Middle frontal gyrus (tissue), 1 donor: ENCODE measurements at regions not wholly inside any gene's neighbourhood (a gene's known extent, or its start where the extent isn't known, plus 50 kb on each side); places are given as distances from the start of the nearest gene placed in this dataset.

Experiments used
- DNase-seq: peaks from one replicate; pipeline ENCODE4 v3.0.0-alpha.2; 2015; ENCODE audit warnings: low spot score; ENCODE audit errors: extremely low spot score

GRCh38 chr1:60987904-60988303, 94.5 kb upstream of the NFIA start:
- DNase-seq: no peak

GRCh38 chr1:60984062-60984799, 98.1 kb upstream of the NFIA start:
- DNase-seq: no peak

GRCh38 chr1:60983701-60984061, 98.7 kb upstream of the NFIA start:
- DNase-seq: no peak

- DNase-seq: no peak
These were observed 99.8 kb upstream of the NFIA start for GRCh38 chr1:60982539-60982938.

DNA sequence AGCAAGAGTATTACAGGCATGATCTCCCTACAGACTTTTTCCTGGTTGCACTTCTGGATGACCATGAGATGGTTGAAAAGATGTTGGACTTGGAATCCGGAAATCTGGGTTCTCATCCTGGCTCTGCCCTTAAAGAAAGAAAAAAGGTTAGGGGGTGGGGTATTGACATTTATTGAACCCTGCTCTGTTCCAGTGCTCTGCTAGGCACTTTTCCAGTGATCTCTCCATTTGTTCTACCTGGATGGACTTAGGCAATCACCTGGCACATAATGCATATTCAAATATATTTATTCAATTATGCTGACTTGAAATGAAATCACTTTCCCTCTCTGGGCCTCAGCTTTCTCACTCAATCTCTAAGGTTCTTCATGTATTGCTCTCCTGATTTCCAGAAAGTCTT, 101.0 kb upstream of the NFIA start:
- DNase-seq: no peak

DNA sequence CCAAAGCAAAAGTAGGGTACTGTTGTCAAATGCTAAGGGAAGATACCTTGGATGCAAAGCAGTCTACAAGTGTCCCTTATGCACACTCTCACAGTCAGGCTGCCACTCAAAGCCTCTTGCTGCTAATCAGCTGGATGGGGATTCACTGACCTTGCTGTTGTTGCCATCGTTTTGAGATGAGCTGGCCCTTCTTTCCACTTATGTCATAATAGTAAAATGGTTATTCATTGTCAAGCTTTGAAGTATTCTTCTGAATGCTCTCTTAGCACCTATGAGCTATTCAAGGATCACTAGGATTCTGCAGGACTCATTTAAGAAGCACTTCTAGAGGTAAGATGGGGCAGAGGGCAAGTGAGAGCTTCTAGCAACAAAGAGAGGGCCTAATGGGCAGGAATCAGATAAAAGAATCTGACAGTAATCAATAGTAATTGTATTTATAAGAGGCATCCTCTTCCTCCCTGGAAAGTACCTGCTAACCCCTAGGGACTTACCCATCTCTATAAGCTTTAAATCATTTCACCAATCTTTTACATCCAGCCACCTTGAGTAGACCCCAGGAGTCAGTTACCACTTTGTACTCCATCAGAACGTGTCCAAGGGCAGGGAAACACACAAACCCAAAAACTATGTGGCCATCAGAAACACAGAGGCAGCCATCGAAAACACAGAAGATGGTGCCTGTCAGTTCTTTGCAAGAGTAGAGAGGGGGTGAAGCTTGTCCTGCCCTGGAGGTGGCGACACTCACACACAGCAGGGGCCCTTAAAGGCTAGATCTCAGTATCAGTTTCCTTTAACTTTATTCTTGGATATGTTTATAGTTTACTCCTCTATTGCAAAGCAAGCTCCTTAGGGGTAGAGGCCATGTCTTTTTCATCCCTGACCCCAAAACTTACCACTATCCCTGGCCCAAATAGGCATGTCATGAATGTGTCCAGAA, 103.7 kb upstream of the NFIA start:
- no peak for DNase-seq

GRCh38 chr1:60977661-60978060, 104.7 kb upstream of the NFIA start:
- no peak for DNase-seq

DNA sequence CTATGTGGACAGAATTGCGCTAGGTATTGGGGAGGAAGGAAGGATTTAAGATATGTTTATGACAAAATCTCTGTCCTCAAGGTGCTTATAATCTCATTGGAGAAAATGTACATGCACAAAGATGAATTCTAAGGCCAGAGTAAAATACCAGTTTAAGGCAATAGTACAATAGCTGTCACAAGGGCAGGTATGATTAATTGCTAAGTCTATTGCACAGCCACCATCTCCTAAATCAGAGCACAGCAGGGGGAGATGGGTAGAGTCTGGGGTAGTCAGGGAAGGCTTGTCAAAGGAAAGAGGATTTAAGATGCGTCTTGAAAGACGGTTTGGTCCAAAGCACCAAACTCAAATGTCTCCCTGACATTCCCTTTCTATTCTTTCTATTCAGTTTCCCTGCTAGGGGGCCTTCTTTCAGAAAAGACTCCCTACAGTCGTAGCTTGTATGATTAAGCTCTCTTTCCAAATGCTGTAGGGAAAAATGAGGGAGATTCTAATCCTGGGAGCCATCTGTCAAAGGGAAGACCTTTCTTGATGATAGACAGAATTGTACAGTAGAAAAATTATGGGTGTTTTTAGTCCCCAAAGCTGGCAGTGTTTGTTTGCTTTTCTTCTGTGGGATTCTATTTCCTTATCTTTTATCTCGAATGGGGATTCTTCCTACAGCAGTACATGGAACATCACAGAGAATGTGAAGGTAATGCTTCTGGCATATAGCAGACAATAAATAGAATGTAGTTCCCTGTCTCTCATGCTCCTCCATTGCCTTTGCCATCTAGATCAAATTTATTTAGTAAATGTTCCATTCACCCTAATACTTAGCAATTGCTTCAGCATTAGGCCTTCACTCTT, 107.6 kb upstream of the NFIA start:
- DNase-seq: no peak

DNA sequence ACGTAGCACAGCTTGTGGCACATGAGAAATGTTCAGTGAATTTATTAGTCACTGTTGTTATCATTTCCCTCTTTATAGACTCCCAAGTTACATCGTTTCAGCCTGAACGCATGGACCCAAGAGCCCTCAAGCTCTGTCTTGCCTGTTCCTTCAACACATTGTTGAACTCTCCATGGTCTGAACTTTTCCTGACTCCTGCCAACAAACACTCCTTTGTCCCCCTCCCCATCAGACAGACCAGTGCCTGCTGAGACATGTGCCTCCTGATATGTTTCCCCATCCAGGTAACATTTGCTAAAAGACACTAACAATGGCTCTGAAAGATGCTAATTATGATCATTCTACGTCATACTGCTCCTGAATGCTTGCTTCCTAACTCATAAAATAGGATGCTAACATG, 108.7 kb upstream of the NFIA start:
- DNase-seq: no peak

GRCh38 chr1:60972841-60973364, 109.5 kb upstream of the NFIA start:
- DNase-seq: no peak

- DNase-seq: no peak
These were observed 111.0 kb upstream of the NFIA start for GRCh38 chr1:60971330-60971729.

DNA sequence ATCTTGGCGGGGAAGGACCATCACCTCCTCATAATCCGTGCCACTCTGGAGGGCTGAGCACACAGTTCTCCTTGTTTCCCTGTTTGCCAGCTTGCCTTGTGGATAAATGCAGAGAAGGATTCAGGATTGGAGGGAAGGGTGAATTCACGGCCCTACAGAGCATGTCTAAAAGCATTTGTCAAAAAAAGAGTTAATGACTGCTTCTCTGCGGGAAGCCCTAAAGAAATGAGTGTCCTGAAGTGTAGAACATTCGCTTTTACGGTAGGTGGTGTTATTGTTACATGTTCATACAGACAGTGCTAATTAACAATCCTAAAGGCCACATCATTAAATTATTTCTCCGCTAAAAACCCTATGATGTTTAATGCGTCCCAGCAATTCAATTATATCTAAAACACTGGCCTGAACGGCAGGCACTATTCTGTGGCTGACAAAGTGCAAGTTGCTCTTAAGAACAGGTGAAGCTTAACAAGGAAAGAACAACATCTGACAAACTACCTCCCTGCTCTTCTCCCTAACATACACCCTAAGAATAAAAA, 112.3 kb upstream of the NFIA start:
- DNase-seq: peak; percentile 21

GRCh38 chr1:60965280-60965854, 117.0 kb upstream of the NFIA start:
- no peak for DNase-seq

DNA sequence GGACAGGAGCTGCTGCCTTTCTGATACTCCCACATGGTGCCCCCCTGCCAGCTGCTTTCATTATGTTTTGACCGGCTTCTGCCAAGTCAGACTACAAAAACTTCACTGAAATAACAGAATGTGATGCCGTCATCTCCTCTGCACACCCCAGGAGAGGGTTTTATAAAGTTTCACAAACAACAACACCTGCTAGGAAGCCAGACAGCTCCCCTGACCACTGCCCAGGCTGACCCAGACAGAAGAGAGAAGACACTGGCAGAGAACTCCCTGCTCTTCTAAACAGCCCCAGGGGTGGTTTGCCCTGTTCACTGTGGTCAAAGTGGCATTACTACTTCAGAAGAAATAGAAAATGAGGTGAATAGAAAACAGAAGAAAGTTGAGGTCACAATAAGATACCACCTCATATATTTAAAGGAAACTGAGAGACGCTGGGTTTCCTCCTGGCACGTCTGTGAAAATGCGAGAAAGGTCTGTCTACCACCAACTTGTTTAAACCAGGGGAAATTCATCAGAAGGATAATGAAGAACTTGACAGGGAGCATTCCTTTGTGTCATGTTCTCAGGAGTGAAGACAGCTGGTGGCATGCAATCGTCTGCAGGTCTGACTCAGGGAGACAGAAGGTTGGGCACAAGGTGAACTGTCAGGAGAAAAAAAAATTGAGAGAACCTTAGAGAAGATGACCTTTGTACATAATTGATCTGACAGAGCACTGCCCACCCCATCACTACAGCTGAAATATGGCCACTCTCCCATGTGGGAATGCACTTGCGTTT, 119.0 kb upstream of the NFIA start:
- no peak for DNase-seq

DNA sequence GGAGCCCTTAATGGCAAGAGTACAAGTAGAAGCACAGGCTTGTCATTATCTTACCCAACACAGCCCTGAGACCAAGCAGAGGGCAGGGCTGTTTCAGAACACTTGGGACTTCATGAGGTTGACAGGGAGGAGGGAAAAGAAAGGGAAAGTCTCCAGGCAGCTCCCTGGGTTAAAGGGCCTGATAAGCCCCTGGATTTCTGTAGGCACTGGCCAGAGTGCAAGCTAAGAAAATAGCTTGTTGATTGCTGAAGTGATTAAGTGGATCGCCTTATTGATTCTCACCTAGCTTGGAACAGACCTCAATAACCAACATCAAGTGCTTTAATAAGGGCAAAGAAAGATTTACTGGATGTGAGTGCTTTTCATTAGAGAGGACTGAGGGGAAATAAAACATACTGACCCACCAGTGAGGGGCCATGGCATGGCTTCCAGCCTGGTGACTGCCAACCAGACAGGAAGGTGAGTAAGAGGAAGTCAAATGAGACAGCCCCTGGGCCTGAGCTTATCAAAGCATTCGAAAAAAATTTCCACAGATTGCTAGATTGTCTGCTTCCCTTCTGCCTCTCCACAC, 121.4 kb upstream of the NFIA start:
- DNase-seq: no peak

GRCh38 chr1:60959701-60960100, 122.7 kb upstream of the NFIA start:
- no peak for DNase-seq

GRCh38 chr1:60958001-60958400, 124.4 kb upstream of the NFIA start:
- DNase-seq: no peak

- no peak for DNase-seq
These were observed 125.8 kb upstream of the NFIA start for GRCh38 chr1:60956520-60956919.

GRCh38 chr1:60952612-60953111, 129.7 kb upstream of the NFIA start:
- no peak for DNase-seq
